WTC11 (cell line): ENCODE measurements at regions not wholly inside any gene's neighbourhood (a gene's known extent, or its start where the extent isn't known, plus 50 kb on each side); places are given as distances from the start of the nearest gene placed in this dataset.

Source experiments
- ATAC-seq: fragments of 200-7000 bp; cut with Tn5 transposase; 2 replicates; pipeline ENCODE4 v1.10.0; 2021; ENCODE audit warnings: mild to moderate bottlenecking, moderate library complexity
- CTCF ChIA-PET: fragments of 300-600 bp; sonication (Branson Sonifier 250); formaldehyde crosslinking; loops from one replicate; lab custom pipeline; 2021; ENCODE audit warnings: antibody characterized with exemption; lab: Charles Lee
- POLR2A ChIA-PET: fragments of 350-600 bp; sonication (Branson Sonifier 250); formaldehyde crosslinking; loops from one replicate; lab custom pipeline; 2021; ENCODE audit warnings: antibody characterized with exemption; lab: Charles Lee
- DNase-seq: peaks from one replicate; pipeline ENCODE4 v3.0.0; 2021; ENCODE audit warnings: low spot score
- H3K27ac Mint-ChIP-seq: 2 replicates; pipeline ENCODE4 v1.8.0; 2021; ENCODE audit warnings: mixed read lengths
- H3K27me3 Mint-ChIP-seq: 2 replicates; pipeline ENCODE4 v1.8.0; 2021; ENCODE audit warnings: low read depth, mild to moderate bottlenecking, moderate library complexity, mixed read lengths
- H3K36me3 Mint-ChIP-seq: 2 replicates; pipeline ENCODE4 v1.8.0; 2021; ENCODE audit warnings: mixed read lengths
- H3K4me1 Mint-ChIP-seq: 2 replicates; pipeline ENCODE4 v1.8.0; 2022; ENCODE audit warnings: mixed read lengths
- H3K4me3 Mint-ChIP-seq: 2 replicates; pipeline ENCODE4 v1.8.0; 2021; ENCODE audit warnings: mild to moderate bottlenecking, moderate library complexity, mixed read lengths
- H3K9me3 Mint-ChIP-seq: 2 replicates; pipeline ENCODE4 v1.8.0; 2021; ENCODE audit warnings: mixed read lengths
- ELF4 ChIP-seq: sonication (generic); formaldehyde crosslinking; IDR thresholded peaks from 2 replicates; pipeline ENCODE4 v1.8.1; 2022; ENCODE audit warnings: low read depth, mild to moderate bottlenecking, moderate library complexity, missing genetic modification reagents
- FOXK1 ChIP-seq: sonication (generic); formaldehyde crosslinking; IDR thresholded peaks from 2 replicates; pipeline ENCODE4 v1.8.0; 2022; ENCODE audit warnings: mild to moderate bottlenecking, moderate library complexity, missing genetic modification reagents
- FOXP1 ChIP-seq: sonication (generic); formaldehyde crosslinking; IDR thresholded peaks from 2 replicates; pipeline ENCODE4 v1.8.0; 2022; ENCODE audit warnings: missing genetic modification reagents, mild to moderate bottlenecking, moderate library complexity, borderline replicate concordance
- HMGA2 ChIP-seq: fragments of 250-450 bp; sonication (Bioruptor Pico); IDR thresholded peaks from 2 replicates; pipeline ENCODE4 v1.4.0; 2021; ENCODE audit warnings: mild to moderate bottlenecking, moderate library complexity
- JAZF1 ChIP-seq: fragments of 250-450 bp; sonication (Bioruptor Pico); IDR thresholded peaks from 2 replicates; pipeline ENCODE4 v1.9.0; 2021; ENCODE audit warnings: moderate library complexity, mild to moderate bottlenecking, inconsistent platforms
- RELA ChIP-seq: sonication (generic); formaldehyde crosslinking; IDR thresholded peaks from 2 replicates; pipeline ENCODE4 v1.8.1; 2022; ENCODE audit warnings: missing genetic modification reagents, mild to moderate bottlenecking, borderline replicate concordance
- RORB ChIP-seq: fragments of 250-450 bp; sonication (Bioruptor Pico); IDR thresholded peaks from 2 replicates; pipeline ENCODE4 v1.9.0; 2021; ENCODE audit warnings: mild to moderate bottlenecking
- SMAD4 ChIP-seq: sonication (generic); formaldehyde crosslinking; IDR thresholded peaks from 2 replicates; pipeline ENCODE4 v1.8.0; 2022; ENCODE audit warnings: mild to moderate bottlenecking, missing genetic modification reagents
- TP53 ChIP-seq: sonication (generic); formaldehyde crosslinking; IDR thresholded peaks from 2 replicates; pipeline ENCODE4 v1.8.1; 2023; ENCODE audit warnings: mild to moderate bottlenecking, missing genetic modification reagents
- ZNF423 ChIP-seq: fragments of 250-450 bp; sonication (Bioruptor Pico); IDR thresholded peaks from 2 replicates; pipeline ENCODE4 v2.1.2; 2022; ENCODE audit warnings: mild to moderate bottlenecking, moderate library complexity
- TF ChIP-seq, protein P1 (sequence below): fragments of 250-450 bp; sonication (Bioruptor Pico); IDR thresholded peaks from 2 replicates; pipeline ENCODE4 v1.9.0; 2021; ENCODE audit warnings: mild to moderate bottlenecking, borderline replicate concordance
- TF ChIP-seq, protein P2 (sequence below): sonication (generic); formaldehyde crosslinking; IDR thresholded peaks from 2 replicates; pipeline ENCODE4 v1.8.1; 2023; ENCODE audit warnings: mild to moderate bottlenecking, missing genetic modification reagents, borderline replicate concordance
- TF ChIP-seq, protein P3 (sequence below): fragments of 250-450 bp; sonication (Bioruptor Pico); conservative IDR thresholded peaks from 2 replicates; pipeline ENCODE4 v1.9.0; 2021; ENCODE audit warnings: mild to moderate bottlenecking
- TF ChIP-seq, protein P4 (sequence below): fragments of 200-600 bp; IDR thresholded peaks from 2 replicates; pipeline ENCODE4 v1.8.0; 2022; ENCODE audit warnings: antibody characterized with exemption
- TF ChIP-seq, protein P5 (sequence below): sonication (generic); formaldehyde crosslinking; conservative IDR thresholded peaks from 2 replicates; pipeline ENCODE4 v1.8.1; 2022; ENCODE audit warnings: mild to moderate bottlenecking, missing genetic modification reagents
- TF ChIP-seq, protein P6 (sequence below): sonication (generic); formaldehyde crosslinking; IDR thresholded peaks from 2 replicates; pipeline ENCODE4 v1.8.1; 2023; ENCODE audit warnings: mild to moderate bottlenecking, missing genetic modification reagents
- TF ChIP-seq, protein P7 (sequence below): sonication (generic); formaldehyde crosslinking; IDR thresholded peaks from 2 replicates; pipeline ENCODE4 v1.8.0; 2023; ENCODE audit warnings: missing genetic modification reagents

DNA sequence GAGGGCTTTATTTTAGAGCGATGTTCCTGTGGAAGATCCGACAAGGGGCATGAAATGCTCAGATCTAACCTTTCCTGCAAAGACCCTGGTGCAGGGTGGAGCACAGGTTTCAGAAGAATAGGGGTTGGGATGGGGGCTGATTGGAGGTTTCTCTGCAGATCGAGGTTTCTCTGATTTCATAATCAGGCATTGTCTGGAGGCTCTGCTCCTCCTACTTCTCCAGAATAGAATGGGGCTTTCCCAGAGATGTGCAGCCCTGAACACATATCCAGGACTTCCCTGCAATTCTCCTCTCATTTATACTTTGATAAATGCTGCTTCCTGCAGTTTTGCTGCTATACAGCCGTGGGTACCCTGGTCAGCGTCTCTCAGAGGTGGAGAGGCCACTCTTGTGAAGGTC lies 397.6 kb upstream of the BOD1L1 start (continued):
- TF ChIP-seq, protein P1, sequence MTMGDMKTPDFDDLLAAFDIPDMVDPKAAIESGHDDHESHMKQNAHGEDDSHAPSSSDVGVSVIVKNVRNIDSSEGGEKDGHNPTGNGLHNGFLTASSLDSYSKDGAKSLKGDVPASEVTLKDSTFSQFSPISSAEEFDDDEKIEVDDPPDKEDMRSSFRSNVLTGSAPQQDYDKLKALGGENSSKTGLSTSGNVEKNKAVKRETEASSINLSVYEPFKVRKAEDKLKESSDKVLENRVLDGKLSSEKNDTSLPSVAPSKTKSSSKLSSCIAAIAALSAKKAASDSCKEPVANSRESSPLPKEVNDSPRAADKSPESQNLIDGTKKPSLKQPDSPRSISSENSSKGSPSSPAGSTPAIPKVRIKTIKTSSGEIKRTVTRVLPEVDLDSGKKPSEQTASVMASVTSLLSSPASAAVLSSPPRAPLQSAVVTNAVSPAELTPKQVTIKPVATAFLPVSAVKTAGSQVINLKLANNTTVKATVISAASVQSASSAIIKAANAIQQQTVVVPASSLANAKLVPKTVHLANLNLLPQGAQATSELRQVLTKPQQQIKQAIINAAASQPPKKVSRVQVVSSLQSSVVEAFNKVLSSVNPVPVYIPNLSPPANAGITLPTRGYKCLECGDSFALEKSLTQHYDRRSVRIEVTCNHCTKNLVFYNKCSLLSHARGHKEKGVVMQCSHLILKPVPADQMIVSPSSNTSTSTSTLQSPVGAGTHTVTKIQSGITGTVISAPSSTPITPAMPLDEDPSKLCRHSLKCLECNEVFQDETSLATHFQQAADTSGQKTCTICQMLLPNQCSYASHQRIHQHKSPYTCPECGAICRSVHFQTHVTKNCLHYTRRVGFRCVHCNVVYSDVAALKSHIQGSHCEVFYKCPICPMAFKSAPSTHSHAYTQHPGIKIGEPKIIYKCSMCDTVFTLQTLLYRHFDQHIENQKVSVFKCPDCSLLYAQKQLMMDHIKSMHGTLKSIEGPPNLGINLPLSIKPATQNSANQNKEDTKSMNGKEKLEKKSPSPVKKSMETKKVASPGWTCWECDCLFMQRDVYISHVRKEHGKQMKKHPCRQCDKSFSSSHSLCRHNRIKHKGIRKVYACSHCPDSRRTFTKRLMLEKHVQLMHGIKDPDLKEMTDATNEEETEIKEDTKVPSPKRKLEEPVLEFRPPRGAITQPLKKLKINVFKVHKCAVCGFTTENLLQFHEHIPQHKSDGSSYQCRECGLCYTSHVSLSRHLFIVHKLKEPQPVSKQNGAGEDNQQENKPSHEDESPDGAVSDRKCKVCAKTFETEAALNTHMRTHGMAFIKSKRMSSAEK = no peak
- TF ChIP-seq RORB (no peak), JAZF1 (CRISPR knock-in tag) (no peak), FOXP1 (no peak)
- TF ChIP-seq, protein P2, sequence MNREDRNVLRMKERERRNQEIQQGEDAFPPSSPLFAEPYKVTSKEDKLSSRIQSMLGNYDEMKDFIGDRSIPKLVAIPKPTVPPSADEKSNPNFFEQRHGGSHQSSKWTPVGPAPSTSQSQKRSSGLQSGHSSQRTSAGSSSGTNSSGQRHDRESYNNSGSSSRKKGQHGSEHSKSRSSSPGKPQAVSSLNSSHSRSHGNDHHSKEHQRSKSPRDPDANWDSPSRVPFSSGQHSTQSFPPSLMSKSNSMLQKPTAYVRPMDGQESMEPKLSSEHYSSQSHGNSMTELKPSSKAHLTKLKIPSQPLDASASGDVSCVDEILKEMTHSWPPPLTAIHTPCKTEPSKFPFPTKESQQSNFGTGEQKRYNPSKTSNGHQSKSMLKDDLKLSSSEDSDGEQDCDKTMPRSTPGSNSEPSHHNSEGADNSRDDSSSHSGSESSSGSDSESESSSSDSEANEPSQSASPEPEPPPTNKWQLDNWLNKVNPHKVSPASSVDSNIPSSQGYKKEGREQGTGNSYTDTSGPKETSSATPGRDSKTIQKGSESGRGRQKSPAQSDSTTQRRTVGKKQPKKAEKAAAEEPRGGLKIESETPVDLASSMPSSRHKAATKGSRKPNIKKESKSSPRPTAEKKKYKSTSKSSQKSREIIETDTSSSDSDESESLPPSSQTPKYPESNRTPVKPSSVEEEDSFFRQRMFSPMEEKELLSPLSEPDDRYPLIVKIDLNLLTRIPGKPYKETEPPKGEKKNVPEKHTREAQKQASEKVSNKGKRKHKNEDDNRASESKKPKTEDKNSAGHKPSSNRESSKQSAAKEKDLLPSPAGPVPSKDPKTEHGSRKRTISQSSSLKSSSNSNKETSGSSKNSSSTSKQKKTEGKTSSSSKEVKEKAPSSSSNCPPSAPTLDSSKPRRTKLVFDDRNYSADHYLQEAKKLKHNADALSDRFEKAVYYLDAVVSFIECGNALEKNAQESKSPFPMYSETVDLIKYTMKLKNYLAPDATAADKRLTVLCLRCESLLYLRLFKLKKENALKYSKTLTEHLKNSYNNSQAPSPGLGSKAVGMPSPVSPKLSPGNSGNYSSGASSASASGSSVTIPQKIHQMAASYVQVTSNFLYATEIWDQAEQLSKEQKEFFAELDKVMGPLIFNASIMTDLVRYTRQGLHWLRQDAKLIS = no peak
- TF ChIP-seq, protein P3, sequence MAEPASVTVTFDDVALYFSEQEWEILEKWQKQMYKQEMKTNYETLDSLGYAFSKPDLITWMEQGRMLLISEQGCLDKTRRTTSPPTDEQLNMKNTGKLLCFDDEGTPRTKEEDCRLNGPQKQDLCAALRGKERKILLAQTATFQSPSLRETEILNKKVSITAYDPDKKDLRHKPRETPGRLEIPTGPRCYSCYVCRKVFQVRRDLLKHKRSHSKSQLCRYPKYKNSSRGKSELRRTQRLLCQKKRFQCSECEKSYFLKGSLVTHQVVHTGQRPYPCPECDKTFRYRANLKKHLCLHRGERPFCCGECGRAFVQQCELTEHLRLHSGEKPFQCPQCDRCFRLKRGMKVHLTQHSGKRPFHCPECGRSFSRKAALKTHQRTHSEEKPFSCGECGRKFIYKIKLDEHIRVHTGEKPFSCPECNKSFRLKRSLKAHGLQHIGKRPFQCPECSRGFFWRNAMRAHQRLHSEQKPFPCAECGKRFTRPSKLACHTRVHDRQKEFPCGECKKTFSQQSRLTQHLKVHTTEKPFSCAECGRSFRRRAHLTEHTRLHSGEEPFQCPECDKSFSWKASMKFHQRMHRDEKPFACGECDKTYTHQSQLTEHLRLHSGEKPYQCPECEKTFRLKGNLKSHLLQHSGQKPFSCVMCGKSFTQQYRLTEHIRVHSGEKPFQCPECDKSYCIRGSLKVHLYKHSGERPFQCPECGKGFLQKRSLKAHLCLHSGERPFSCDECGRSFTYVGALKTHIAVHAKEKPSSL (CRISPR knock-in tag) = no peak
- TF ChIP-seq, protein P4, sequence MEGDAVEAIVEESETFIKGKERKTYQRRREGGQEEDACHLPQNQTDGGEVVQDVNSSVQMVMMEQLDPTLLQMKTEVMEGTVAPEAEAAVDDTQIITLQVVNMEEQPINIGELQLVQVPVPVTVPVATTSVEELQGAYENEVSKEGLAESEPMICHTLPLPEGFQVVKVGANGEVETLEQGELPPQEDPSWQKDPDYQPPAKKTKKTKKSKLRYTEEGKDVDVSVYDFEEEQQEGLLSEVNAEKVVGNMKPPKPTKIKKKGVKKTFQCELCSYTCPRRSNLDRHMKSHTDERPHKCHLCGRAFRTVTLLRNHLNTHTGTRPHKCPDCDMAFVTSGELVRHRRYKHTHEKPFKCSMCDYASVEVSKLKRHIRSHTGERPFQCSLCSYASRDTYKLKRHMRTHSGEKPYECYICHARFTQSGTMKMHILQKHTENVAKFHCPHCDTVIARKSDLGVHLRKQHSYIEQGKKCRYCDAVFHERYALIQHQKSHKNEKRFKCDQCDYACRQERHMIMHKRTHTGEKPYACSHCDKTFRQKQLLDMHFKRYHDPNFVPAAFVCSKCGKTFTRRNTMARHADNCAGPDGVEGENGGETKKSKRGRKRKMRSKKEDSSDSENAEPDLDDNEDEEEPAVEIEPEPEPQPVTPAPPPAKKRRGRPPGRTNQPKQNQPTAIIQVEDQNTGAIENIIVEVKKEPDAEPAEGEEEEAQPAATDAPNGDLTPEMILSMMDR = no peak
- TF ChIP-seq, protein P5, sequence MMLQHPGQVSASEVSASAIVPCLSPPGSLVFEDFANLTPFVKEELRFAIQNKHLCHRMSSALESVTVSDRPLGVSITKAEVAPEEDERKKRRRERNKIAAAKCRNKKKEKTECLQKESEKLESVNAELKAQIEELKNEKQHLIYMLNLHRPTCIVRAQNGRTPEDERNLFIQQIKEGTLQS = no peak
- TF ChIP-seq, protein P6, sequence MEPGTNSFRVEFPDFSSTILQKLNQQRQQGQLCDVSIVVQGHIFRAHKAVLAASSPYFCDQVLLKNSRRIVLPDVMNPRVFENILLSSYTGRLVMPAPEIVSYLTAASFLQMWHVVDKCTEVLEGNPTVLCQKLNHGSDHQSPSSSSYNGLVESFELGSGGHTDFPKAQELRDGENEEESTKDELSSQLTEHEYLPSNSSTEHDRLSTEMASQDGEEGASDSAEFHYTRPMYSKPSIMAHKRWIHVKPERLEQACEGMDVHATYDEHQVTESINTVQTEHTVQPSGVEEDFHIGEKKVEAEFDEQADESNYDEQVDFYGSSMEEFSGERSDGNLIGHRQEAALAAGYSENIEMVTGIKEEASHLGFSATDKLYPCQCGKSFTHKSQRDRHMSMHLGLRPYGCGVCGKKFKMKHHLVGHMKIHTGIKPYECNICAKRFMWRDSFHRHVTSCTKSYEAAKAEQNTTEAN = no peak

DNA sequence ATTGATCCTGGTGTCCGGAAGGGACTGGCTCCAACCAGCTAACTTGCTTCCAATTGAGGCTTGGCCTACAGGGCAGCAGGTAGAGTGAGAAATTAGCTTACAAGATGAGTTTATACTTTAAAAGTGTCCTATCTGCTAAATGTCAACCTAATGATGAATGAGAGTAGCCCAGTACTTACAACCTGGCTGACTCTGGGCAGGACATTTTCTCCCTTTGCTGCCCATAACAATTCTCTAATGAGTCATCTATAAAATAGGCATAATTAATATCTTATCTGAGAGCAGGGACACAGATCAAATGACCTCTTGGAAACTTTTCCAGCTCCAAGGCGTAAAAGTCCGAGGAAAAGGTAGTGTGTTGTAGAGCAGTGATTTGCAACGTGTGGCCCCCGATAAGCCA lies 398.4 kb upstream of the BOD1L1 start:
- Mint-ChIP-seq H3K36me3 (no peaks in the 10 kb centered on the region), H3K4me1 (peaks cover 26% of the 10 kb centered on the region), H3K9me3 (peaks cover 9% of the 10 kb centered on the region), H3K27me3 (no peaks in the 10 kb centered on the region; the same call in 1 of the 2 replicates), H3K4me3 (no peak overlapping the region), H3K27ac (no peak overlapping the region)
- DNase-seq = no peak
- CTCF ChIA-PET = no interaction called here
- POLR2A ChIA-PET = interaction anchor here (0.5 kb wide), 1 partner anchor 11 kb away, joined by 3 read pairs; no protein-coding TSS in a partner anchor
- ATAC-seq = no peak
- TF ChIP-seq ZNF423 (CRISPR knock-in tag) (no peak), FOXK1 (CRISPR knock-in tag) (no peak), ELF4 (CRISPR knock-in tag) (no peak), RELA (CRISPR knock-in tag) (no peak), HMGA2 (CRISPR knock-in tag) (no peak), TP53 (CRISPR knock-in tag) (no peak), SMAD4 (CRISPR knock-in tag) (no peak), FOXP1 (no peak)
- TF ChIP-seq, protein P7, sequence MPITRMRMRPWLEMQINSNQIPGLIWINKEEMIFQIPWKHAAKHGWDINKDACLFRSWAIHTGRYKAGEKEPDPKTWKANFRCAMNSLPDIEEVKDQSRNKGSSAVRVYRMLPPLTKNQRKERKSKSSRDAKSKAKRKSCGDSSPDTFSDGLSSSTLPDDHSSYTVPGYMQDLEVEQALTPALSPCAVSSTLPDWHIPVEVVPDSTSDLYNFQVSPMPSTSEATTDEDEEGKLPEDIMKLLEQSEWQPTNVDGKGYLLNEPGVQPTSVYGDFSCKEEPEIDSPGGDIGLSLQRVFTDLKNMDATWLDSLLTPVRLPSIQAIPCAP (CRISPR knock-in tag) = no peak
- TF ChIP-seq, protein P5 = no peak
- TF ChIP-seq, protein P6 = no peak
- TF ChIP-seq, protein P4 = no peak
